ENCODE measurements at regions not wholly inside any gene's neighbourhood (a gene's known extent, or its start where the extent isn't known, plus 50 kb on each side); places are given as distances from the start of the nearest gene placed in this dataset.

DNA sequence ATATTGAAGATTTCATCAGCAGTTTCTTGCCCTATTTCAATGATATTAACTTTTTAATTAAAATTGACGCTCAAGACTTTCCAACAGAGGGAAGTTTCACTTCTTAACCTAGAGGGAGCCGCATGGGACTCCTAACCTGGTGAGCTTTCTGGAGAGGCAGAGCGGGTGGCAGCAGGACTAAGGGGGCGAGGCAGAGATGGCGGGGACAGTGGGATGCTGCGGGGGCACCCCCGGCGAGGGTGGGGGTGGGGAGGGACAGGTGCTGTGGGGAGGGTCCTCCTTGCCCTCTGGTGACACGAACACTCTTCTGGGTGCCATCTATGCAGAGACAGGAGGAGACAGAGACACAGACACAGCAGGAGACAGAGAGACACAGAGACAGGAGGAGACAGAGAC, 104.4 kb downstream of the ADRA2C start:
- Histone ChIP-seq H3K27me3 (ENCODE audit: control insufficient read depth, extremely low read depth, insufficient read depth, low read length) (peaks cover 28% of the 10 kb centered on the region), H3K9me3 (ENCODE audit: control insufficient read depth, low read depth, low read length) (no peaks in the 10 kb centered on the region), H3K79me2 (ENCODE audit: control insufficient read depth, insufficient read depth, low read length) (no peaks in the 10 kb centered on the region), H3K36me3 (ENCODE audit: control insufficient read depth in 2 of 2, extremely low read depth in 1 of 2, insufficient read depth in 2 of 2, low read length in 2 of 2) (no peaks in the 10 kb centered on the region), H3K9me1 (ENCODE audit: control insufficient read depth, extremely low read depth, insufficient read depth, low read length) (no peaks in the 10 kb centered on the region), H3K4me2 (ENCODE audit: control insufficient read depth, extremely low read depth, insufficient read depth, low read depth, low read length) (no peak overlapping the region), H2AFZ (ENCODE audit: control insufficient read depth, low read length) (no peak overlapping the region), H3K4me1 (ENCODE audit: control insufficient read depth, extremely low read depth, insufficient read depth, low read length) (no peaks in the 10 kb centered on the region), H3K27ac (ENCODE audit: control insufficient read depth, insufficient read depth, low read length) (no peak overlapping the region), H4K20me1 (ENCODE audit: control insufficient read depth, extremely low read depth, insufficient read depth, low read length) (no peaks in the 10 kb centered on the region), H3K9ac (ENCODE audit: control insufficient read depth, extremely low read depth, insufficient read depth, low read length) (no peak overlapping the region), H3K4me3 (ENCODE audit: control insufficient read depth in 2 of 3, extremely low read depth in 1 of 3, insufficient read depth in 2 of 3, low read depth in 1 of 3, low read length in 3 of 3) (no peak overlapping the region)
- no peak for TF ChIP-seq EZH2 (IDR thresholded peaks at IDR 0.05; ENCODE audit: low read length)
- TF ChIP-seq CTCF (optimal IDR thresholded peaks at IDR 0.05 in 1 of 3, IDR thresholded peaks at IDR 0.05 in 1 of 3, conservative IDR thresholded peaks at IDR 0.05 in 1 of 3; ENCODE audit: extremely low read depth in 1 of 3, insufficient read depth in 2 of 3, low read length in 3 of 3): no peak
- no peak for FAIRE-seq
- DNase-seq (ENCODE audit: low read depth, low spot score): no peak
- dilution Hi-C loops (cut with MboI; ENCODE audit: extremely low pct_ligation_motif_present, low sequenced_read_pairs): no loop called here

- no peak overlapping the region for H2AFZ ChIP-seq (ENCODE audit: control insufficient read depth, low read length)
- H3K4me3 ChIP-seq (ENCODE audit: control insufficient read depth in 2 of 3, extremely low read depth in 1 of 3, insufficient read depth in 2 of 3, low read depth in 1 of 3, low read length in 3 of 3): no peak overlapping the region
- FAIRE-seq (no peak), DNase-seq (ENCODE audit: low read depth, low spot score) (no peak)
- H3K4me1 ChIP-seq (ENCODE audit: control insufficient read depth, extremely low read depth, insufficient read depth, low read length): no peaks in the 10 kb centered on the region
- no peaks in the 10 kb centered on the region for H4K20me1 ChIP-seq (ENCODE audit: control insufficient read depth, extremely low read depth, insufficient read depth, low read length)
- H3K9me3 ChIP-seq (ENCODE audit: control insufficient read depth, low read depth, low read length): no peaks in the 10 kb centered on the region
- no peak overlapping the region for H3K27ac ChIP-seq (ENCODE audit: control insufficient read depth, insufficient read depth, low read length)
- no peak overlapping the region for H3K4me2 ChIP-seq (ENCODE audit: control insufficient read depth, extremely low read depth, insufficient read depth, low read depth, low read length)
- H3K9me1 ChIP-seq (ENCODE audit: control insufficient read depth, extremely low read depth, insufficient read depth, low read length): no peaks in the 10 kb centered on the region
- H3K27me3 ChIP-seq (ENCODE audit: control insufficient read depth, extremely low read depth, insufficient read depth, low read length): peaks cover 28% of the 10 kb centered on the region
- no peaks in the 10 kb centered on the region for H3K79me2 ChIP-seq (ENCODE audit: control insufficient read depth, insufficient read depth, low read length)
- no peak overlapping the region for H3K9ac ChIP-seq (ENCODE audit: control insufficient read depth, extremely low read depth, insufficient read depth, low read length)
- TF ChIP-seq CTCF (optimal IDR thresholded peaks at IDR 0.05 in 1 of 3, IDR thresholded peaks at IDR 0.05 in 1 of 3, conservative IDR thresholded peaks at IDR 0.05 in 1 of 3; ENCODE audit: extremely low read depth in 1 of 3, insufficient read depth in 2 of 3, low read length in 3 of 3) (no peak), EZH2 (IDR thresholded peaks at IDR 0.05; ENCODE audit: low read length) (peak; percentile 48)
- H3K36me3 ChIP-seq (ENCODE audit: control insufficient read depth in 2 of 2, extremely low read depth in 1 of 2, insufficient read depth in 2 of 2, low read length in 2 of 2): no peaks in the 10 kb centered on the region
- dilution Hi-C loops (cut with MboI; ENCODE audit: extremely low pct_ligation_motif_present, low sequenced_read_pairs): no loop called here
Observed at GRCh38 chr4:3871181-3871852, 105.1 kb downstream of the ADRA2C start.
